ENCODE measurements at regions not wholly inside any gene's neighbourhood (a gene's known extent, or its start where the extent isn't known, plus 50 kb on each side); places are given as distances from the start of the nearest gene placed in this dataset.

DNA sequence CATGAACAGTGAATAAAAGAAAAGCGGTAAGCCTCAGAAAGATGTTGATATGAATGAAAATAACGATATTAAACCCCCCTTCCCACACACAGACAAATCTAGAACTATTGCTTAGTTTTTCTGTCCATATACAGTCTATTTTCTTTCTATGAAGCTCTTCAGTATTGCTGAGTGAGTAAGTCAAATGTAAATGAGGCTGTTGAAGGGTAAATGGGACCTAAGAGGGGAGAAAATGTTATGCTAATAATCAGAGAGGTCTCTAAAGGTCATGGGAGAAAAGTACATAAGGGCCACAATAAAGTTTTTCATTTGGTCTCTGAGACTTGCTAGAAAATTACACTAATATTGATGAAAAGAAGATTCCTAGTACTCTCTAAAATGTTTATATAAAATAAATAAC is 56.2 kb downstream of the PABPC4L start:
- no peaks in the 10 kb centered on the region for H3K27me3 ChIP-seq (ENCODE audit: insufficient read depth, poor library complexity, severe bottlenecking)
- no peak overlapping the region for H3K27ac ChIP-seq (replicated peaks)
- H3K4me3 ChIP-seq (replicated peaks; ENCODE audit: insufficient read depth, low read length) = no peak overlapping the region
- TF ChIP-seq SPI1 (IDR thresholded peaks at IDR 0.05; ENCODE audit: borderline replicate concordance, low read depth) = no peak
- no peak for TF ChIP-seq GABPA (IDR thresholded peaks at IDR 0.05; ENCODE audit: low read depth)
- TF ChIP-seq, protein P1, sequence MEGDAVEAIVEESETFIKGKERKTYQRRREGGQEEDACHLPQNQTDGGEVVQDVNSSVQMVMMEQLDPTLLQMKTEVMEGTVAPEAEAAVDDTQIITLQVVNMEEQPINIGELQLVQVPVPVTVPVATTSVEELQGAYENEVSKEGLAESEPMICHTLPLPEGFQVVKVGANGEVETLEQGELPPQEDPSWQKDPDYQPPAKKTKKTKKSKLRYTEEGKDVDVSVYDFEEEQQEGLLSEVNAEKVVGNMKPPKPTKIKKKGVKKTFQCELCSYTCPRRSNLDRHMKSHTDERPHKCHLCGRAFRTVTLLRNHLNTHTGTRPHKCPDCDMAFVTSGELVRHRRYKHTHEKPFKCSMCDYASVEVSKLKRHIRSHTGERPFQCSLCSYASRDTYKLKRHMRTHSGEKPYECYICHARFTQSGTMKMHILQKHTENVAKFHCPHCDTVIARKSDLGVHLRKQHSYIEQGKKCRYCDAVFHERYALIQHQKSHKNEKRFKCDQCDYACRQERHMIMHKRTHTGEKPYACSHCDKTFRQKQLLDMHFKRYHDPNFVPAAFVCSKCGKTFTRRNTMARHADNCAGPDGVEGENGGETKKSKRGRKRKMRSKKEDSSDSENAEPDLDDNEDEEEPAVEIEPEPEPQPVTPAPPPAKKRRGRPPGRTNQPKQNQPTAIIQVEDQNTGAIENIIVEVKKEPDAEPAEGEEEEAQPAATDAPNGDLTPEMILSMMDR (IDR thresholded peaks at IDR 0.05; ENCODE audit: insufficient read depth, low read length) = no peak
- no peak for TF ChIP-seq REST (IDR thresholded peaks at IDR 0.05; ENCODE audit: insufficient replicate concordance, low read depth)
- TF ChIP-seq POLR2AphosphoS5 (IDR thresholded peaks at IDR 0.05; ENCODE audit: low read depth) = no peak
- DNase-seq (ENCODE audit: low read depth in 1 of 2, low spot score in 1 of 2) = no peak

DNA sequence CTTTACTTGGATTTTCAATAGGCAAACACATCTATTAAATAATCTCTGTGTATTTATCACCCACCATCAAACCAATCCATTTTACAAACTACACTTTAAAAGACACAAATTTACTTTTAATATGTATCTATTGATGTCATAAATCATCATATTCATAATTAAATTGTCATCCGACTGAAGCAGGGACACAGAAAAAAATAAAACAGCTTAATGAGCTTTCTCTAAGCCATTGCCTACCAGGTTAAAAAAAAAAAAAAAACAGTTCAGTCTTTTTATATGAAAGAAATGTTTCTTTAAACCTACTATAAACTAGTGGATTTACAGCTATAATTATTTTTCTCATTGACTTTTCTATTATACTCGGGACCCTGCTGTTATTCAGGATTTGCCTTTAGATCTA is 57.3 kb downstream of the PABPC4L start:
- no peak for DNase-seq (ENCODE audit: low read depth in 1 of 2, low spot score in 1 of 2)
- H3K4me3 ChIP-seq (replicated peaks; ENCODE audit: insufficient read depth, low read length) = no peak overlapping the region
- no peak overlapping the region for H3K27ac ChIP-seq (replicated peaks)
- no peak for TF ChIP-seq SPI1 (IDR thresholded peaks at IDR 0.05; ENCODE audit: borderline replicate concordance, low read depth)
- no peak for TF ChIP-seq REST (IDR thresholded peaks at IDR 0.05; ENCODE audit: insufficient replicate concordance, low read depth)
- no peaks in the 10 kb centered on the region for H3K27me3 ChIP-seq (ENCODE audit: insufficient read depth, poor library complexity, severe bottlenecking)

GRCh38 chr4:134141728-134142127 is 59.9 kb downstream of the PABPC4L start:
- DNase-seq (ENCODE audit: low read depth in 1 of 2, low spot score in 1 of 2) = no peak
- Histone ChIP-seq H3K4me3 (replicated peaks; ENCODE audit: insufficient read depth, low read length) (no peak overlapping the region), H3K27ac (replicated peaks) (no peak overlapping the region), H3K27me3 (ENCODE audit: insufficient read depth, poor library complexity, severe bottlenecking) (no peaks in the 10 kb centered on the region)
- TF ChIP-seq GABPA (IDR thresholded peaks at IDR 0.05; ENCODE audit: low read depth) (no peak), REST (IDR thresholded peaks at IDR 0.05; ENCODE audit: insufficient replicate concordance, low read depth) (no peak), POLR2AphosphoS5 (IDR thresholded peaks at IDR 0.05; ENCODE audit: low read depth) (no peak), SPI1 (IDR thresholded peaks at IDR 0.05; ENCODE audit: borderline replicate concordance, low read depth) (no peak)
- TF ChIP-seq, protein P1 (IDR thresholded peaks at IDR 0.05; ENCODE audit: insufficient read depth, low read length) = no peak

GRCh38 chr4:134139188-134139587 is 62.4 kb downstream of the PABPC4L start:
- Histone ChIP-seq H3K4me3 (replicated peaks; ENCODE audit: insufficient read depth, low read length) (no peak overlapping the region), H3K27ac (replicated peaks) (no peak overlapping the region), H3K27me3 (ENCODE audit: insufficient read depth, poor library complexity, severe bottlenecking) (no peaks in the 10 kb centered on the region)
- no peak for DNase-seq (ENCODE audit: low read depth in 1 of 2, low spot score in 1 of 2)
- no peak for TF ChIP-seq SPI1 (IDR thresholded peaks at IDR 0.05; ENCODE audit: borderline replicate concordance, low read depth)
- TF ChIP-seq REST (IDR thresholded peaks at IDR 0.05; ENCODE audit: insufficient replicate concordance, low read depth) = no peak
- no peak for TF ChIP-seq GABPA (IDR thresholded peaks at IDR 0.05; ENCODE audit: low read depth)
- TF ChIP-seq, protein P1 (IDR thresholded peaks at IDR 0.05; ENCODE audit: insufficient read depth, low read length) = no peak
- TF ChIP-seq POLR2AphosphoS5 (IDR thresholded peaks at IDR 0.05; ENCODE audit: low read depth) = no peak
